IMR-90 (cell line): ENCODE measurements at regions not wholly inside any gene's neighbourhood (a gene's known extent, or its start where the extent isn't known, plus 50 kb on each side); places are given as distances from the start of the nearest gene placed in this dataset.

Source experiments
- ATAC-seq: fragments of 200-7000 bp; cut with Tn5 transposase; 2 replicates; pipeline ENCODE4 v1.9.1; 2020; ENCODE audit warnings: low read depth, mild to moderate bottlenecking, moderate library complexity
- BruUV-seq: library from RNA; stranded (reverse); fragments of 400-500 nt; replicated peaks from 2 replicates; lab custom pipeline; 2021; lab: Mats Ljungman, UMichigan
- CTCF ChIA-PET: fragments of 300-600 bp; formaldehyde crosslinking; extraction: SDS; loops from one replicate; lab custom pipeline; 2021; ENCODE audit warnings: antibody characterized with exemption; lab: Yijun Ruan, JAX
- POLR2A ChIA-PET: fragments of 300-600 bp; sonication (Branson Sonifier 250); formaldehyde crosslinking; loops from one replicate; lab custom pipeline; 2022; ENCODE audit warnings: antibody characterized with exemption; ENCODE audit not compliant: unreplicated experiment; lab: Charles Lee
- DNase-seq: peaks from one replicate; pipeline ENCODE4 v3.0.0; 2013
- H2AFZ ChIP-seq: replicated peaks from 2 replicates; pipeline ENCODE3; 2013; ENCODE audit warnings: low read length, mild to moderate bottlenecking; ENCODE audit not compliant: poor library complexity
- H2AK5ac ChIP-seq: 2 replicates; pipeline ENCODE4 v1.6.1; 2013; ENCODE audit warnings: low read depth, low read length, inconsistent platforms
- H2AK9ac ChIP-seq: replicated peaks from 2 replicates; pipeline ENCODE3; 2013; ENCODE audit warnings: mild to moderate bottlenecking, low read depth, low read length, moderate library complexity; ENCODE audit not compliant: poor library complexity
- H2BK120ac ChIP-seq: 2 replicates; pipeline ENCODE4 v1.6.1; 2013; ENCODE audit warnings: low read depth, low read length, inconsistent platforms
- H2BK15ac ChIP-seq: 3 replicates; pipeline ENCODE4 v1.6.1; 2013; ENCODE audit warnings: low read depth, low read length, inconsistent platforms
- H2BK20ac ChIP-seq: 2 replicates; pipeline ENCODE4 v1.6.1; 2013; ENCODE audit warnings: low read depth, mild to moderate bottlenecking, inconsistent platforms, low read length, moderate library complexity
- H2BK5ac ChIP-seq: 2 replicates; pipeline ENCODE4 v1.6.1; 2013; ENCODE audit warnings: mild to moderate bottlenecking, low read depth, low read length, inconsistent platforms; ENCODE audit not compliant: poor library complexity, severe bottlenecking
- H3K14ac ChIP-seq: replicated peaks from 2 replicates; pipeline ENCODE4 v1.6.1; 2013; ENCODE audit warnings: low read depth, low read length, inconsistent platforms
- H3K18ac ChIP-seq: 2 replicates; pipeline ENCODE4 v1.6.1; 2013; ENCODE audit warnings: low read depth, low read length, control low read depth
- H3K23ac ChIP-seq: 2 replicates; pipeline ENCODE4 v1.6.1; 2013; ENCODE audit warnings: low read depth, low read length, inconsistent platforms
- H3K27ac ChIP-seq: 2 replicates; pipeline ENCODE4 v1.5.1; 2013; ENCODE audit warnings: mild to moderate bottlenecking, control low read depth, low read length; ENCODE audit not compliant: insufficient read depth
- H3K27me3 ChIP-seq: 2 replicates; pipeline ENCODE4 v1.6.1; 2013; ENCODE audit warnings: low read length; ENCODE audit not compliant: control insufficient read depth, insufficient read depth
- H3K36me3 ChIP-seq: 2 replicates; pipeline ENCODE4 v1.6.1; 2013; ENCODE audit warnings: low read length, mixed read lengths; ENCODE audit not compliant: control insufficient read depth, insufficient read depth
- H3K4ac ChIP-seq: 2 replicates; pipeline ENCODE4 v1.6.1; 2013; ENCODE audit warnings: low read depth, low read length, inconsistent platforms
- H3K4me1 ChIP-seq: 2 replicates; pipeline ENCODE4 v1.6.1; 2013; ENCODE audit warnings: low read length, mixed read lengths; ENCODE audit not compliant: control insufficient read depth, insufficient read depth
- H3K4me2 ChIP-seq: 2 replicates; pipeline ENCODE4 v1.6.1; 2013; ENCODE audit warnings: low read depth, mild to moderate bottlenecking, control low read depth, low read length, moderate library complexity
- H3K4me3 ChIP-seq: 2 replicates; pipeline ENCODE4 v1.5.1; 2013; ENCODE audit warnings: low read depth, mild to moderate bottlenecking, control low read depth, low read length, moderate library complexity; ENCODE audit not compliant: insufficient read depth
- H3K56ac ChIP-seq: 2 replicates; pipeline ENCODE4 v1.6.1; 2013; ENCODE audit warnings: low read length, inconsistent platforms; ENCODE audit not compliant: insufficient read depth; ENCODE audit errors: extremely low read depth
- H3K79me1 ChIP-seq, 2 experiments: 2 replicates each; pipeline ENCODE4 v1.6.1; 2013; ENCODE audit warnings: low read length in 2 of 2, inconsistent platforms in 1 of 2, low read depth in 1 of 2
- H3K9ac ChIP-seq: 2 replicates; pipeline ENCODE4 v1.6.1; 2013; ENCODE audit warnings: low read depth, low read length, control low read depth
- H3K9me1 ChIP-seq: 2 replicates; pipeline ENCODE4 v1.6.1; 2013; ENCODE audit warnings: low read length, inconsistent platforms; ENCODE audit not compliant: insufficient read depth
- H3K9me3 ChIP-seq: 2 replicates; pipeline ENCODE4 v1.6.1; 2013; ENCODE audit warnings: low read length; ENCODE audit not compliant: control insufficient read depth, insufficient read depth
- H4K20me1 ChIP-seq: 2 replicates; pipeline ENCODE4 v1.6.1; 2013; ENCODE audit warnings: low read length, inconsistent platforms; ENCODE audit not compliant: insufficient read depth
- H4K5ac ChIP-seq: 2 replicates; pipeline ENCODE4 v1.6.1; 2013; ENCODE audit warnings: mild to moderate bottlenecking, low read depth, low read length, control low read depth
- H4K8ac ChIP-seq, 2 experiments: 2 replicates each; pipeline ENCODE4 v1.6.1; 2013; ENCODE audit warnings: low read depth in 2 of 2, low read length in 2 of 2, control low read depth in 1 of 2, inconsistent platforms in 1 of 2
- H4K91ac ChIP-seq: 2 replicates; pipeline ENCODE4 v1.6.1; 2013; ENCODE audit warnings: low read depth, low read length, inconsistent platforms; ENCODE audit not compliant: insufficient read depth
- BHLHE40 ChIP-seq: fragments of 150-350 bp; IDR thresholded peaks from 2 replicates; pipeline ENCODE4 v1.6.1; 2016; ENCODE audit warnings: mild to moderate bottlenecking, low read depth, low read length
- CEBPB ChIP-seq: IDR thresholded peaks from 2 replicates; pipeline ENCODE4 v1.6.1; 2012; ENCODE audit warnings: low read depth, low read length, improper control_type of control experiment
- CHD1 ChIP-seq: IDR thresholded peaks from 2 replicates; pipeline ENCODE4 v1.6.1; 2012; ENCODE audit warnings: low read depth, low read length, improper control_type of control experiment
- ELK1 ChIP-seq: fragments of 150-350 bp; IDR thresholded peaks from 2 replicates; pipeline ENCODE4 v1.6.1; 2016; ENCODE audit warnings: low read depth, mild to moderate bottlenecking, low read length, moderate library complexity, borderline replicate concordance
- MAFK ChIP-seq: IDR thresholded peaks from 2 replicates; pipeline ENCODE4 v1.6.1; 2012; ENCODE audit warnings: low read depth, low read length, improper control_type of control experiment
- MXI1 ChIP-seq: IDR thresholded peaks from 2 replicates; pipeline ENCODE4 v1.6.1; 2012; ENCODE audit warnings: low read depth, mild to moderate bottlenecking, low read length, moderate library complexity, borderline replicate concordance
- NFE2L2 ChIP-seq: fragments of 150-350 bp; IDR thresholded peaks from 2 replicates; pipeline ENCODE4 v1.6.1; 2016; ENCODE audit warnings: low read depth, mild to moderate bottlenecking, low read length
- RAD21 ChIP-seq: IDR thresholded peaks from 2 replicates; pipeline ENCODE4 v1.6.1; 2012; ENCODE audit warnings: low read length, improper control_type of control experiment
- RFX5 ChIP-seq: IDR thresholded peaks from 2 replicates; pipeline ENCODE4 v1.8.0; 2012; ENCODE audit warnings: low read depth, mild to moderate bottlenecking, low read length, moderate library complexity
- SMC3 ChIP-seq: fragments of 150-350 bp; IDR thresholded peaks from 2 replicates; pipeline ENCODE4 v1.6.1; 2016; ENCODE audit warnings: low read depth, mild to moderate bottlenecking, antibody characterized with exemption, low read length, moderate library complexity
- WGBS, 2 experiments: methylation state at CpG; one replicate each; pipeline versions ENCODE4 v1.1.5 to v1.1.7; 2013; ENCODE audit warnings: missing lambda C conversion rate in 2 of 2; ENCODE audit not compliant: insufficient read length in 1 of 2; ENCODE audit errors: extremely low coverage in 2 of 2; 5-methylcytosine and 5-hydroxymethylcytosine counted together
- dilution Hi-C: fragments of 300-500 bp; cut with HindIII; formaldehyde crosslinking; loops from one replicate; pipeline ENCODE4 v1.14.3; 2018; ENCODE audit warnings: low sequenced_read_pairs; ENCODE audit not compliant: unreplicated experiment
- in situ Hi-C: fragments of 300-500 bp; cut with MboI; formaldehyde crosslinking; loops from 3 replicates; pipeline ENCODE4 v1.14.3; 2019; ENCODE audit warnings: low sequenced_read_pairs, inconsistent platforms, mixed read lengths
- intact Hi-C: fragments of 100-400 bp; cut with micrococcal nuclease; formaldehyde crosslinking; loops from 2 replicates; pipeline ENCODE4 v1.10.0; 2022
- TF ChIP-seq, protein P1 (sequence below): conservative IDR thresholded peaks from 2 replicates; pipeline ENCODE4 v1.5.1; 2012; ENCODE audit warnings: mild to moderate bottlenecking, low read depth, low read length, improper control_type of control experiment

GRCh38 chr4:171448919-171449481 lies 364.2 kb upstream of the GALNTL6 start:
- H3K9me3 ChIP-seq, result no peaks in the 10 kb centered on the region
- no peaks in the 10 kb centered on the region for H4K20me1 ChIP-seq
- H3K4me1 ChIP-seq, result no peaks in the 10 kb centered on the region
- H3K56ac ChIP-seq, result no peak overlapping the region
- DNase-seq, result no peak
- H2BK120ac ChIP-seq, result no peak overlapping the region
- no peak overlapping the region for H3K23ac ChIP-seq
- no TSS peak for BruUV-seq
- H3K36me3 ChIP-seq, result no peaks in the 10 kb centered on the region
- H2BK5ac ChIP-seq, result no peak overlapping the region
- H2AFZ ChIP-seq, result no peak overlapping the region
- no CpG with 5 or more reads among the region's 2 CpGs for WGBS, 2 experiments
- ChIA-PET POLR2A (no interaction called here), CTCF (no interaction called here)
- no peak overlapping the region for H3K4me3 ChIP-seq
- no peak overlapping the region for H4K8ac ChIP-seq
- intact Hi-C loops, result no loop called here
- no peak overlapping the region for H4K5ac ChIP-seq
- H3K4ac ChIP-seq, result no peak overlapping the region
- no peaks in the 10 kb centered on the region for H3K79me1 ChIP-seq
- H2BK20ac ChIP-seq, result no peak overlapping the region
- H2AK5ac ChIP-seq, result no peak overlapping the region
- no peak overlapping the region for H2BK15ac ChIP-seq
- no peaks in the 10 kb centered on the region for H3K27me3 ChIP-seq
- in situ Hi-C loops, result no loop called here
- no peak overlapping the region for H3K4me2 ChIP-seq
- H3K18ac ChIP-seq, result no peak overlapping the region
- no peak overlapping the region for H3K14ac ChIP-seq
- no peak overlapping the region for H3K27ac ChIP-seq
- ATAC-seq, result no peak
- H2AK9ac ChIP-seq, result no peak overlapping the region
- no peak for TF ChIP-seq MAFK
- no peak for TF ChIP-seq MXI1
- TF ChIP-seq RFX5, result no peak
- TF ChIP-seq BHLHE40, result no peak
- no peak for TF ChIP-seq CHD1
- TF ChIP-seq, protein P1, sequence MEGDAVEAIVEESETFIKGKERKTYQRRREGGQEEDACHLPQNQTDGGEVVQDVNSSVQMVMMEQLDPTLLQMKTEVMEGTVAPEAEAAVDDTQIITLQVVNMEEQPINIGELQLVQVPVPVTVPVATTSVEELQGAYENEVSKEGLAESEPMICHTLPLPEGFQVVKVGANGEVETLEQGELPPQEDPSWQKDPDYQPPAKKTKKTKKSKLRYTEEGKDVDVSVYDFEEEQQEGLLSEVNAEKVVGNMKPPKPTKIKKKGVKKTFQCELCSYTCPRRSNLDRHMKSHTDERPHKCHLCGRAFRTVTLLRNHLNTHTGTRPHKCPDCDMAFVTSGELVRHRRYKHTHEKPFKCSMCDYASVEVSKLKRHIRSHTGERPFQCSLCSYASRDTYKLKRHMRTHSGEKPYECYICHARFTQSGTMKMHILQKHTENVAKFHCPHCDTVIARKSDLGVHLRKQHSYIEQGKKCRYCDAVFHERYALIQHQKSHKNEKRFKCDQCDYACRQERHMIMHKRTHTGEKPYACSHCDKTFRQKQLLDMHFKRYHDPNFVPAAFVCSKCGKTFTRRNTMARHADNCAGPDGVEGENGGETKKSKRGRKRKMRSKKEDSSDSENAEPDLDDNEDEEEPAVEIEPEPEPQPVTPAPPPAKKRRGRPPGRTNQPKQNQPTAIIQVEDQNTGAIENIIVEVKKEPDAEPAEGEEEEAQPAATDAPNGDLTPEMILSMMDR, result no peak
- no peak for TF ChIP-seq CEBPB
- TF ChIP-seq ELK1, result no peak
- TF ChIP-seq RAD21, result no peak
- no peak for TF ChIP-seq SMC3
- no peak for TF ChIP-seq NFE2L2
- H3K9ac ChIP-seq, result no peak overlapping the region
- dilution Hi-C loops, result no loop called here
- H3K9me1 ChIP-seq, result no peaks in the 10 kb centered on the region
- no peak overlapping the region for H4K91ac ChIP-seq
